ENCODE measurements at regions not wholly inside any gene's neighbourhood (a gene's known extent, or its start where the extent isn't known, plus 50 kb on each side); places are given as distances from the start of the nearest gene placed in this dataset.

DNA sequence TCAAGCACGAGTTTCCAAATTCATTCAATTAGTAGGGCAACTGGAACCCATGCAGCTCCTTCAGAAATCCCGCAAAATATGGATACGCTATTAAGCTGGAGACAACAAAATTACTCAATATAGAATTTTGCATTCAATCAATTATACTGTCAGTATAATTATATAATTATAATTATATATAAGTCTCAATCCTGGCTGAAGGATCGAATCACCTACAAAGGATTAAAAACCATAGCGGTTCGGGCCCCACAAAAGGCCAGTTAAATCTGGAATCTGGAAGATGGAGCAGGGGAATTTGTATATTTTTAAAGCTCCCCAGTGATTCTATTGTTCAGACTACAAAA lies 55.7 kb downstream of the FHIP2A start:
- TF ChIP-seq, protein P1, sequence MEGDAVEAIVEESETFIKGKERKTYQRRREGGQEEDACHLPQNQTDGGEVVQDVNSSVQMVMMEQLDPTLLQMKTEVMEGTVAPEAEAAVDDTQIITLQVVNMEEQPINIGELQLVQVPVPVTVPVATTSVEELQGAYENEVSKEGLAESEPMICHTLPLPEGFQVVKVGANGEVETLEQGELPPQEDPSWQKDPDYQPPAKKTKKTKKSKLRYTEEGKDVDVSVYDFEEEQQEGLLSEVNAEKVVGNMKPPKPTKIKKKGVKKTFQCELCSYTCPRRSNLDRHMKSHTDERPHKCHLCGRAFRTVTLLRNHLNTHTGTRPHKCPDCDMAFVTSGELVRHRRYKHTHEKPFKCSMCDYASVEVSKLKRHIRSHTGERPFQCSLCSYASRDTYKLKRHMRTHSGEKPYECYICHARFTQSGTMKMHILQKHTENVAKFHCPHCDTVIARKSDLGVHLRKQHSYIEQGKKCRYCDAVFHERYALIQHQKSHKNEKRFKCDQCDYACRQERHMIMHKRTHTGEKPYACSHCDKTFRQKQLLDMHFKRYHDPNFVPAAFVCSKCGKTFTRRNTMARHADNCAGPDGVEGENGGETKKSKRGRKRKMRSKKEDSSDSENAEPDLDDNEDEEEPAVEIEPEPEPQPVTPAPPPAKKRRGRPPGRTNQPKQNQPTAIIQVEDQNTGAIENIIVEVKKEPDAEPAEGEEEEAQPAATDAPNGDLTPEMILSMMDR (IDR thresholded peaks at IDR 0.05; ENCODE audit: insufficient read depth, low read length), result no peak
- no peak for TF ChIP-seq POLR2AphosphoS5 (IDR thresholded peaks at IDR 0.05; ENCODE audit: low read depth)
- TF ChIP-seq, protein P2, sequence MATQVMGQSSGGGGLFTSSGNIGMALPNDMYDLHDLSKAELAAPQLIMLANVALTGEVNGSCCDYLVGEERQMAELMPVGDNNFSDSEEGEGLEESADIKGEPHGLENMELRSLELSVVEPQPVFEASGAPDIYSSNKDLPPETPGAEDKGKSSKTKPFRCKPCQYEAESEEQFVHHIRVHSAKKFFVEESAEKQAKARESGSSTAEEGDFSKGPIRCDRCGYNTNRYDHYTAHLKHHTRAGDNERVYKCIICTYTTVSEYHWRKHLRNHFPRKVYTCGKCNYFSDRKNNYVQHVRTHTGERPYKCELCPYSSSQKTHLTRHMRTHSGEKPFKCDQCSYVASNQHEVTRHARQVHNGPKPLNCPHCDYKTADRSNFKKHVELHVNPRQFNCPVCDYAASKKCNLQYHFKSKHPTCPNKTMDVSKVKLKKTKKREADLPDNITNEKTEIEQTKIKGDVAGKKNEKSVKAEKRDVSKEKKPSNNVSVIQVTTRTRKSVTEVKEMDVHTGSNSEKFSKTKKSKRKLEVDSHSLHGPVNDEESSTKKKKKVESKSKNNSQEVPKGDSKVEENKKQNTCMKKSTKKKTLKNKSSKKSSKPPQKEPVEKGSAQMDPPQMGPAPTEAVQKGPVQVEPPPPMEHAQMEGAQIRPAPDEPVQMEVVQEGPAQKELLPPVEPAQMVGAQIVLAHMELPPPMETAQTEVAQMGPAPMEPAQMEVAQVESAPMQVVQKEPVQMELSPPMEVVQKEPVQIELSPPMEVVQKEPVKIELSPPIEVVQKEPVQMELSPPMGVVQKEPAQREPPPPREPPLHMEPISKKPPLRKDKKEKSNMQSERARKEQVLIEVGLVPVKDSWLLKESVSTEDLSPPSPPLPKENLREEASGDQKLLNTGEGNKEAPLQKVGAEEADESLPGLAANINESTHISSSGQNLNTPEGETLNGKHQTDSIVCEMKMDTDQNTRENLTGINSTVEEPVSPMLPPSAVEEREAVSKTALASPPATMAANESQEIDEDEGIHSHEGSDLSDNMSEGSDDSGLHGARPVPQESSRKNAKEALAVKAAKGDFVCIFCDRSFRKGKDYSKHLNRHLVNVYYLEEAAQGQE (IDR thresholded peaks at IDR 0.05; ENCODE audit: insufficient replicate concordance, low read depth), result no peak

All from HL-60 (cell line).